ENCODE measurements at regions not wholly inside any gene's neighbourhood (a gene's known extent, or its start where the extent isn't known, plus 50 kb on each side); places are given as distances from the start of the nearest gene placed in this dataset.

- 99 to 100% methylated on average over 3 of the region's 3 CpGs for WGBS, 2 experiments
- Histone ChIP-seq H3K4me3 (ENCODE audit: insufficient read depth, low read depth, low read length) (no peak overlapping the region), H3K36me3 (ENCODE audit: control insufficient read depth, insufficient read depth, low read length) (no peaks in the 10 kb centered on the region), H3K4me1 (ENCODE audit: control insufficient read depth, insufficient read depth, low read length) (no peaks in the 10 kb centered on the region), H3K27me3 (ENCODE audit: control insufficient read depth, insufficient read depth, low read length, poor library complexity, severe bottlenecking) (no peaks in the 10 kb centered on the region), H3K27ac (ENCODE audit: insufficient read depth, low read depth, low read length, poor library complexity, severe bottlenecking) (no peak overlapping the region), H3K9me3 (ENCODE audit: control insufficient read depth, low read length) (no peaks in the 10 kb centered on the region)
These were observed 474.6 kb upstream of the USP24 start for GRCh38 chr1:55689800-55690199.

- Histone ChIP-seq H3K36me3 (ENCODE audit: control insufficient read depth, insufficient read depth, low read length) (no peaks in the 10 kb centered on the region), H3K9me3 (ENCODE audit: control insufficient read depth, low read length) (no peaks in the 10 kb centered on the region), H3K4me1 (ENCODE audit: control insufficient read depth, insufficient read depth, low read length) (no peaks in the 10 kb centered on the region), H3K4me3 (ENCODE audit: insufficient read depth, low read depth, low read length) (no peak overlapping the region), H3K27me3 (ENCODE audit: control insufficient read depth, insufficient read depth, low read length, poor library complexity, severe bottlenecking) (no peaks in the 10 kb centered on the region), H3K27ac (ENCODE audit: insufficient read depth, low read depth, low read length, poor library complexity, severe bottlenecking) (no peak overlapping the region)
- WGBS, 2 experiments, result 94 to 95% methylated on average over 7 of the region's 7 CpGs
These were observed 470.4 kb upstream of the USP24 start for GRCh38 chr1:55685560-55685959.

GRCh38 chr1:55684131-55684650, 469.0 kb upstream of the USP24 start:
- Histone ChIP-seq H3K27me3 (ENCODE audit: control insufficient read depth, insufficient read depth, low read length, poor library complexity, severe bottlenecking) (no peaks in the 10 kb centered on the region), H3K27ac (ENCODE audit: insufficient read depth, low read depth, low read length, poor library complexity, severe bottlenecking) (no peak overlapping the region), H3K9me3 (ENCODE audit: control insufficient read depth, low read length) (peaks cover 2% of the 10 kb centered on the region), H3K36me3 (ENCODE audit: control insufficient read depth, insufficient read depth, low read length) (no peaks in the 10 kb centered on the region), H3K4me3 (ENCODE audit: insufficient read depth, low read depth, low read length) (no peak overlapping the region), H3K4me1 (ENCODE audit: control insufficient read depth, insufficient read depth, low read length) (no peaks in the 10 kb centered on the region)

GRCh38 chr1:55682198-55682597, 467.0 kb upstream of the USP24 start:
- H3K36me3 ChIP-seq (ENCODE audit: control insufficient read depth, insufficient read depth, low read length), result no peaks in the 10 kb centered on the region
- H3K4me3 ChIP-seq (ENCODE audit: insufficient read depth, low read depth, low read length), result no peak overlapping the region
- peaks cover 2% of the 10 kb centered on the region for H3K9me3 ChIP-seq (ENCODE audit: control insufficient read depth, low read length)
- no peaks in the 10 kb centered on the region for H3K27me3 ChIP-seq (ENCODE audit: control insufficient read depth, insufficient read depth, low read length, poor library complexity, severe bottlenecking)
- H3K27ac ChIP-seq (ENCODE audit: insufficient read depth, low read depth, low read length, poor library complexity, severe bottlenecking), result no peak overlapping the region
- WGBS, 2 experiments, result 92 to 97% methylated on average over 3 of the region's 3 CpGs
- no peaks in the 10 kb centered on the region for H3K4me1 ChIP-seq (ENCODE audit: control insufficient read depth, insufficient read depth, low read length)

- Histone ChIP-seq H3K27ac (ENCODE audit: insufficient read depth, low read depth, low read length, poor library complexity, severe bottlenecking) (no peak overlapping the region), H3K27me3 (ENCODE audit: control insufficient read depth, insufficient read depth, low read length, poor library complexity, severe bottlenecking) (no peaks in the 10 kb centered on the region), H3K36me3 (ENCODE audit: control insufficient read depth, insufficient read depth, low read length) (no peaks in the 10 kb centered on the region), H3K4me1 (ENCODE audit: control insufficient read depth, insufficient read depth, low read length) (no peaks in the 10 kb centered on the region), H3K4me3 (ENCODE audit: insufficient read depth, low read depth, low read length) (no peak overlapping the region), H3K9me3 (ENCODE audit: control insufficient read depth, low read length) (peaks cover 2% of the 10 kb centered on the region)
These were observed 464.8 kb upstream of the USP24 start for GRCh38 chr1:55679971-55680370.

GRCh38 chr1:55673416-55673815, 458.3 kb upstream of the USP24 start:
- H3K4me1 ChIP-seq (ENCODE audit: control insufficient read depth, insufficient read depth, low read length), result no peaks in the 10 kb centered on the region
- no peaks in the 10 kb centered on the region for H3K36me3 ChIP-seq (ENCODE audit: control insufficient read depth, insufficient read depth, low read length)
- no peaks in the 10 kb centered on the region for H3K9me3 ChIP-seq (ENCODE audit: control insufficient read depth, low read length)
- WGBS, 2 experiments, result 76 to 93% methylated on average over 1 of the region's 1 CpG
- H3K27me3 ChIP-seq (ENCODE audit: control insufficient read depth, insufficient read depth, low read length, poor library complexity, severe bottlenecking), result no peaks in the 10 kb centered on the region
- H3K4me3 ChIP-seq (ENCODE audit: insufficient read depth, low read depth, low read length), result no peak overlapping the region
- H3K27ac ChIP-seq (ENCODE audit: insufficient read depth, low read depth, low read length, poor library complexity, severe bottlenecking), result no peak overlapping the region

- no peaks in the 10 kb centered on the region for H3K27me3 ChIP-seq (ENCODE audit: control insufficient read depth, insufficient read depth, low read length, poor library complexity, severe bottlenecking)
- no peaks in the 10 kb centered on the region for H3K9me3 ChIP-seq (ENCODE audit: control insufficient read depth, low read length)
- no peak overlapping the region for H3K4me3 ChIP-seq (ENCODE audit: insufficient read depth, low read depth, low read length)
- H3K4me1 ChIP-seq (ENCODE audit: control insufficient read depth, insufficient read depth, low read length), result no peaks in the 10 kb centered on the region
- 95% methylated on average over 5 of the region's 5 CpGs for WGBS, 2 experiments
- no peaks in the 10 kb centered on the region for H3K36me3 ChIP-seq (ENCODE audit: control insufficient read depth, insufficient read depth, low read length)
- no peak overlapping the region for H3K27ac ChIP-seq (ENCODE audit: insufficient read depth, low read depth, low read length, poor library complexity, severe bottlenecking)
These were observed 455.3 kb upstream of the USP24 start for GRCh38 chr1:55670331-55671082.

- H3K36me3 ChIP-seq (ENCODE audit: control insufficient read depth, insufficient read depth, low read length), result no peaks in the 10 kb centered on the region
- H3K9me3 ChIP-seq (ENCODE audit: control insufficient read depth, low read length), result no peaks in the 10 kb centered on the region
- no peaks in the 10 kb centered on the region for H3K27me3 ChIP-seq (ENCODE audit: control insufficient read depth, insufficient read depth, low read length, poor library complexity, severe bottlenecking)
- no peak overlapping the region for H3K27ac ChIP-seq (ENCODE audit: insufficient read depth, low read depth, low read length, poor library complexity, severe bottlenecking)
- no peak overlapping the region for H3K4me3 ChIP-seq (ENCODE audit: insufficient read depth, low read depth, low read length)
- H3K4me1 ChIP-seq (ENCODE audit: control insufficient read depth, insufficient read depth, low read length), result no peaks in the 10 kb centered on the region
- WGBS, 2 experiments, result 91 to 95% methylated on average over 3 of the region's 3 CpGs
These were observed 454.1 kb upstream of the USP24 start for GRCh38 chr1:55669293-55669692.

- H3K36me3 ChIP-seq (ENCODE audit: control insufficient read depth, insufficient read depth, low read length), result no peaks in the 10 kb centered on the region
- 95% methylated on average over 2 of the region's 3 CpGs; no CpG with 5 or more reads in 1 of the 2 experiments for WGBS, 2 experiments
- H3K4me1 ChIP-seq (ENCODE audit: control insufficient read depth, insufficient read depth, low read length), result no peaks in the 10 kb centered on the region
- no peak overlapping the region for H3K27ac ChIP-seq (ENCODE audit: insufficient read depth, low read depth, low read length, poor library complexity, severe bottlenecking)
- no peak overlapping the region for H3K4me3 ChIP-seq (ENCODE audit: insufficient read depth, low read depth, low read length)
- peaks cover 2% of the 10 kb centered on the region for H3K9me3 ChIP-seq (ENCODE audit: control insufficient read depth, low read length)
- no peaks in the 10 kb centered on the region for H3K27me3 ChIP-seq (ENCODE audit: control insufficient read depth, insufficient read depth, low read length, poor library complexity, severe bottlenecking)
These were observed 447.7 kb upstream of the USP24 start for GRCh38 chr1:55662875-55663274.

GRCh38 chr1:55658917-55659316, 443.8 kb upstream of the USP24 start:
- Histone ChIP-seq H3K36me3 (ENCODE audit: control insufficient read depth, insufficient read depth, low read length) (no peaks in the 10 kb centered on the region), H3K4me3 (ENCODE audit: insufficient read depth, low read depth, low read length) (no peak overlapping the region), H3K9me3 (ENCODE audit: control insufficient read depth, low read length) (peaks cover 2% of the 10 kb centered on the region), H3K27me3 (ENCODE audit: control insufficient read depth, insufficient read depth, low read length, poor library complexity, severe bottlenecking) (no peaks in the 10 kb centered on the region), H3K27ac (ENCODE audit: insufficient read depth, low read depth, low read length, poor library complexity, severe bottlenecking) (no peak overlapping the region), H3K4me1 (ENCODE audit: control insufficient read depth, insufficient read depth, low read length) (no peaks in the 10 kb centered on the region)
- 94 to 97% methylated on average over 2 of the region's 2 CpGs for WGBS, 2 experiments

All from ectodermal cell (in vitro differentiated cells).